Left ventricle myocardium superior (tissue), 1 donor: ENCODE measurements at regions not wholly inside any gene's neighbourhood (a gene's known extent, or its start where the extent isn't known, plus 50 kb on each side); places are given as distances from the start of the nearest gene placed in this dataset.
"Not testable (repeated sequence)": the region's sequence is repeated elsewhere in the genome, so short reads cannot be mapped to it uniquely, and the experiment has no call there.

Experiments used
- ATAC-seq: fragments of 200-7000 bp; cut with Tn5 transposase; one replicate; pipeline ENCODE4 v1.9.1; 2020; ENCODE audit warnings: mild to moderate bottlenecking, moderate library complexity
- DNase-seq: peaks from one replicate; pipeline ENCODE4 v3.0.0-alpha.2; 2020
- intact Hi-C: fragments of 100-400 bp; cut with micrococcal nuclease; formaldehyde crosslinking; loops from one replicate; pipeline ENCODE4 v1.11.0; 2022
- donor health status: DM: no; HTN: yes; CAD: no; lungs with severe emphysema.

- intact Hi-C loops, result no loop called here
- no peak for DNase-seq
- ATAC-seq, result no peak
These were observed 386.5 kb upstream of the TCF4 start for GRCh38 chr18:55974521-55974920.

GRCh38 chr18:55968550-55968949 lies 380.6 kb upstream of the TCF4 start:
- intact Hi-C loops, result no loop called here
- DNase-seq, result no peak
- ATAC-seq, result no peak

- intact Hi-C loops, result no loop called here
- no peak for ATAC-seq
- no peak for DNase-seq
These were observed 379.0 kb upstream of the TCF4 start for GRCh38 chr18:55967019-55967418.

- ATAC-seq, result no peak
- intact Hi-C loops, result no loop called here
- DNase-seq, result no peak
These were observed 376.2 kb upstream of the TCF4 start for GRCh38 chr18:55964171-55964570.

- no peak for ATAC-seq
- DNase-seq, result peak; percentile 28
- intact Hi-C loops, result no loop called here
These were observed 365.3 kb upstream of the TCF4 start for GRCh38 chr18:55953326-55953725.

GRCh38 chr18:55951738-55952137 lies 363.7 kb upstream of the TCF4 start:
- DNase-seq, intact Hi-C loops, ATAC-seq: not testable (repeated sequence)

GRCh38 chr18:55950379-55951166 lies 362.6 kb upstream of the TCF4 start:
- intact Hi-C loops, result no loop called here
- ATAC-seq, result no peak
- no peak for DNase-seq

GRCh38 chr18:55934821-55935220 lies 346.8 kb upstream of the TCF4 start:
- ATAC-seq, result no peak
- DNase-seq, result no peak
- intact Hi-C loops, result no loop called here

GRCh38 chr18:55932675-55933074 lies 344.7 kb upstream of the TCF4 start:
- DNase-seq (no peak), ATAC-seq (no peak)
- intact Hi-C loops, result no loop called here

- intact Hi-C loops, result no loop called here
- DNase-seq, result no peak
- ATAC-seq, result no peak
These were observed 339.8 kb upstream of the TCF4 start for GRCh38 chr18:55927831-55928230.

- intact Hi-C loops, result no loop called here
- DNase-seq, result no peak
- ATAC-seq, result no peak
These were observed 337.8 kb upstream of the TCF4 start for GRCh38 chr18:55925772-55926171.

- DNase-seq (no peak), ATAC-seq (no peak)
- intact Hi-C loops, result no loop called here
These were observed 332.1 kb upstream of the TCF4 start for GRCh38 chr18:55920063-55920462.

- intact Hi-C loops, result no loop called here
- ATAC-seq (peak; percentile 45), DNase-seq (no peak)
These were observed 330.5 kb upstream of the TCF4 start for GRCh38 chr18:55918444-55918843.

GRCh38 chr18:55912919-55913318 lies 324.9 kb upstream of the TCF4 start:
- intact Hi-C loops, result no loop called here
- no peak for ATAC-seq
- DNase-seq, result no peak

GRCh38 chr18:55912071-55912470 lies 324.1 kb upstream of the TCF4 start:
- ATAC-seq, result no peak
- intact Hi-C loops, result no loop called here

GRCh38 chr18:55910296-55910695 lies 322.3 kb upstream of the TCF4 start:
- DNase-seq, result no peak
- ATAC-seq, result no peak
- intact Hi-C loops, result no loop called here

More at GRCh38 chr18:55912071-55912470, 324.1 kb upstream of the TCF4 start:
- DNase-seq, result no peak

GRCh38 chr18:55908901-55909366 lies 320.9 kb upstream of the TCF4 start:
- intact Hi-C loops, result no loop called here
- DNase-seq (no peak), ATAC-seq (no peak)

- ATAC-seq (peak; percentile 38), DNase-seq (peak; percentile 43)
- intact Hi-C loops, result no loop called here
These were observed 319.6 kb upstream of the TCF4 start for GRCh38 chr18:55907453-55908175.

- DNase-seq, result no peak
- intact Hi-C loops, result no loop called here
- no peak for ATAC-seq
These were observed 318.5 kb upstream of the TCF4 start for GRCh38 chr18:55906536-55906935.

GRCh38 chr18:55903911-55904310 lies 315.9 kb upstream of the TCF4 start:
- ATAC-seq, result no peak
- intact Hi-C loops, result no loop called here
- no peak for DNase-seq

GRCh38 chr18:55900380-55900779 lies 312.4 kb upstream of the TCF4 start:
- DNase-seq (no peak), ATAC-seq (no peak)
- intact Hi-C loops, result no loop called here
